Naive thymus-derived CD8-positive, alpha-beta T cell (primary cell): ENCODE measurements at regions not wholly inside any gene's neighbourhood (a gene's known extent, or its start where the extent isn't known, plus 50 kb on each side); places are given as distances from the start of the nearest gene placed in this dataset.

Source experiments
- ATAC-seq, 2 donors: fragments of 150-1000 bp; cut with Tn5 transposase in 1 of 2; sonication (Bioruptor Pico), chemical (Tn5 transposase) in 1 of 2; 1 replicate in 1 of 2; 2 replicates in 1 of 2; pipeline ENCODE4 v1.10.0; 2021; ENCODE audit warnings: mild to moderate bottlenecking in 2 of 2, moderate library complexity in 2 of 2
- POLR2A ChIA-PET: fragments of 350-600 bp; sonication (Branson Sonifier 250); formaldehyde crosslinking; loops from one replicate; lab custom pipeline; 2021; ENCODE audit warnings: antibody characterized with exemption; lab: Charles Lee
- DNase-seq, 10 donors: peaks; one replicate each; pipeline versions ENCODE4 v3.0.0 to v3.0.0-alpha.2; 2020 to 2022
- H3K27ac Mint-ChIP-seq, 10 donors: one replicate each; pipeline ENCODE4 v1.8.0; 2020 to 2022; ENCODE audit warnings: mild to moderate bottlenecking in 10 of 10, mixed read lengths in 10 of 10, moderate library complexity in 4 of 10, inconsistent platforms in 1 of 10
- H3K27me3 Mint-ChIP-seq, 5 donors: one replicate each; pipeline ENCODE4 v1.8.0; 2021 to 2022; ENCODE audit warnings: mixed read lengths in 5 of 5
- H3K36me3 Mint-ChIP-seq, 3 donors: one replicate each; pipeline ENCODE4 v1.8.0; 2020 to 2022; ENCODE audit warnings: mixed read lengths in 3 of 3, mild to moderate bottlenecking in 2 of 3, inconsistent platforms in 1 of 3
- H3K4me1 Mint-ChIP-seq, 4 donors: one replicate each; pipeline ENCODE4 v1.8.0; 2021 to 2022; ENCODE audit warnings: mixed read lengths in 4 of 4
- H3K4me3 Mint-ChIP-seq, 10 donors: one replicate each; pipeline ENCODE4 v1.8.0; 2020 to 2022; ENCODE audit warnings: mild to moderate bottlenecking in 10 of 10, mixed read lengths in 10 of 10, moderate library complexity in 6 of 10, inconsistent platforms in 1 of 10
- H3K9me3 Mint-ChIP-seq, 9 donors: one replicate each; pipeline ENCODE4 v1.8.0; 2020 to 2022; ENCODE audit warnings: mixed read lengths in 9 of 9, mild to moderate bottlenecking in 3 of 9, inconsistent platforms in 1 of 9, moderate library complexity in 1 of 9

DNA sequence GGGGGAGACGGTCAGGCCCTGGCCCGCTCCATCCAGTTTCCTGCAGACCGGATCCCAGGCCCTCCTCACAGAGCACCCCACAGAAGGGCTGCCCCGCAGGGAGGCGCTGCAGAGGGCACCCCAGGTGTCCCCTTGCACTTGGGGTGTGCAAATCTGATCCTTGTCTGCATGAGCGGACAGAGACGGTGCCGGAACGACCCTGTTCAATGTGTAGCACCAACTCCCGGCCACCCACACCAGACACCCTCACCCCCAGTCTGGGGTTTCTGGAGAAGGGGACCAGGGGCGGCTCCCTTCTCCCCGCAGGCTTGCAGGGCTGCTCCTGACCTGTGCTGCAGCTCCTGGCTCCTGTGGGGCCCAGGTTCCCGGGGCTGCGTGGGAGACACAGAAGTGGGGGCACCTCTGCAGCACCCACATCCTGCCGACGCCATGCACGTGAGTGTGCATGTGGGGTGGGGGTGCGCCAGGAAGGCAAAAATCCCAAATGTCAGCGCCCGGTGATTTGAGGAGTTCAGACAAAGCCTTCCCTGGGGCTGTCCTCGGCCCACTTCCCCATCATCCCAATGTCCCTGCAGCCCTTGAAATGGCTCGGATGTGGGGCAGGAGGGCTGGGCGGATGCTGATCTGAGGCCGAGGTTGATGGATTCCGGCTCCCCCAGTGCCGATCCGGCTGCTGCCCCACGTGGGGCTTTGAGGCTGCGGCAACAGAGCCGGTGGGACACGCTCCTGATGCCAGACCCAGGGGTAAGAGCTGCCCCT is 85.3 kb upstream of the BHLHE23 start:
- no peak overlapping the region for H3K27ac Mint-ChIP-seq
- no peaks in the 10 kb centered on the region for H3K9me3 Mint-ChIP-seq
- H3K36me3 Mint-ChIP-seq = no peaks in the 10 kb centered on the region
- H3K4me3 Mint-ChIP-seq = peak overlapping the region in 2 of 10 donors; percentile 12 to 19
- POLR2A ChIA-PET = interaction anchor here (0.7 kb wide), 1 partner anchor 1015 kb away, joined by 3 read pairs; the partner anchor contains the start of gene NPBWR2
- H3K4me1 Mint-ChIP-seq = peaks cover 0 to 13% (median 0%) of the 10 kb centered on the region in 4 donors
- ATAC-seq (no peak), DNase-seq (peak in 3 of 10 donors; percentile 14 to 57 (median 35))
- H3K27me3 Mint-ChIP-seq = peaks cover 3 to 30% (median 11%) of the 10 kb centered on the region in 5 donors

DNA sequence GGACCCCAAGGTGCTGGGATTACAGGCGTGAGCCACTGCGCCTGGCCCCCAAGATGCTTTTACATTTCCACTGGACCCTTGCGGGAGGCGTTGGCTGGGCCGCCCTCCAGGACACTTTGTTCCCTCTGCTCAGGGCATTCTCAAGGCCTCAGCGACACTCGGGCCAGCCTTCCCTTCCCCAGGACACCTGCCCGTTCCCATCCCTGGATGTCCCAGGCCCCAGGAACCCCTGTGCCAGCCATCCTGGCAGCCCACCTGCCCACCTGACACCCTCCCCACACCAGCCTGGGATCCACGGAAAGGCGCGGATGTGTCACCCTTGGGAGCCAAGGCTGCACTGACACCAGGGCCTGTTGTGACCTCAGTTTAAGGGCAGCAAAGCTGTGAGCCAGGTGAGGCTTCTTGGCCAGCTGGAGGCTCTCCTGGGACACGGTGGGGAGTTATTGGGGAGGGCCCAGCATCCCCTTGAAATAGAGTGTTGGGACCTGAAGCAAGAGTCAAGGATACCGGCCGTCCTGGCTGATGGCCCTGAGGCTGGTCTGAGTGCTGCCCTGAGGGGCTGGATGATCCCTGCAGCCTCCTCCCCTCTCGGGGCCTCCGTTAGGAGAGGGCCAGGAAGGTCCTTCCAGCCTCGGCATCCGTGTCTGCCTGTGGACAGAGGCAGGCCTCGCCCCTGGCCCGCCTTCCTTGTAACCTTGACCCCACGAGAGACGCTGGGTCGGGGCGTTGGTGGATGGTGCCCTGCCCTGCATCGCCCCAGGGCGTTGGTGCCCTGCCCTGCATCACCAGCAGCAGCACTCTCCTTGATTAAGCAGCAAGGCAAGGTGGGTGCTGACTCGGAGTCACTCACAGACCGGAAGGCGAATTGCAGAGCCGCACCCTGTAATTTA is 84.2 kb upstream of the BHLHE23 start:
- H3K9me3 Mint-ChIP-seq = no peaks in the 10 kb centered on the region
- no peaks in the 10 kb centered on the region for H3K36me3 Mint-ChIP-seq
- H3K4me1 Mint-ChIP-seq = peaks cover 0 to 13% (median 0%) of the 10 kb centered on the region in 4 donors
- H3K4me3 Mint-ChIP-seq = peak overlapping the region in 1 of 10 donors; percentile 47
- no peak for ATAC-seq
- H3K27me3 Mint-ChIP-seq = peaks cover 3 to 40% (median 17%) of the 10 kb centered on the region in 5 donors
- H3K27ac Mint-ChIP-seq = peak overlapping the region in 2 of 10 donors; percentile 41 to 59
- POLR2A ChIA-PET = interaction anchor here (0.7 to 0.8 kb wide), 2 partner anchors 61 to 1017 kb away, joined by 3 read pairs; partner anchors contain the start of gene NPBWR2
- DNase-seq = peak in 2 of 10 donors; percentile 13 to 48

DNA sequence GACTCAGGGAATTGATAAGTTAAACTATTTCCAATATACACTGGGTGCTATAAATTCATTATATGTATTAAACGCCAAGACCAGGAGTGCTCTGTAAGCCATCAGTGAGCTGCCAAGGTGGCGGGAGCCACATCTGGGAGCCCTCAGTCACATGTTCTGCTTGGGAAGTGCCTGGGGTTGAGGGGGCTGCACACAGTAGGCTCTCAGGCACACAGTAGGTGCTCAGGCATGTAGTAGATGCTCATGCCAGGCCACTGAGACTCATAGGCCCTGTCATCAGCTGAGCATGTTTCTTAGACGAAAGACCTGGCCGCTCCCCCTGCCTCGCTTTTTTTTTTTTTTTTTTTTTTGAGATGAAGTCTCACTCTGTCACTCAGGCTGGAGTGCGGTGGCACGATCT is 83.3 kb upstream of the BHLHE23 start:
- H3K36me3 Mint-ChIP-seq = no peaks in the 10 kb centered on the region
- H3K27me3 Mint-ChIP-seq = peaks cover 7 to 45% (median 20%) of the 10 kb centered on the region in 5 donors
- POLR2A ChIA-PET = no interaction called here
- no peak for DNase-seq
- no peak overlapping the region for H3K27ac Mint-ChIP-seq
- no peak overlapping the region for H3K4me3 Mint-ChIP-seq
- H3K4me1 Mint-ChIP-seq = peaks cover 0 to 13% (median 0%) of the 10 kb centered on the region in 4 donors
- no peaks in the 10 kb centered on the region for H3K9me3 Mint-ChIP-seq
- no peak for ATAC-seq

DNA sequence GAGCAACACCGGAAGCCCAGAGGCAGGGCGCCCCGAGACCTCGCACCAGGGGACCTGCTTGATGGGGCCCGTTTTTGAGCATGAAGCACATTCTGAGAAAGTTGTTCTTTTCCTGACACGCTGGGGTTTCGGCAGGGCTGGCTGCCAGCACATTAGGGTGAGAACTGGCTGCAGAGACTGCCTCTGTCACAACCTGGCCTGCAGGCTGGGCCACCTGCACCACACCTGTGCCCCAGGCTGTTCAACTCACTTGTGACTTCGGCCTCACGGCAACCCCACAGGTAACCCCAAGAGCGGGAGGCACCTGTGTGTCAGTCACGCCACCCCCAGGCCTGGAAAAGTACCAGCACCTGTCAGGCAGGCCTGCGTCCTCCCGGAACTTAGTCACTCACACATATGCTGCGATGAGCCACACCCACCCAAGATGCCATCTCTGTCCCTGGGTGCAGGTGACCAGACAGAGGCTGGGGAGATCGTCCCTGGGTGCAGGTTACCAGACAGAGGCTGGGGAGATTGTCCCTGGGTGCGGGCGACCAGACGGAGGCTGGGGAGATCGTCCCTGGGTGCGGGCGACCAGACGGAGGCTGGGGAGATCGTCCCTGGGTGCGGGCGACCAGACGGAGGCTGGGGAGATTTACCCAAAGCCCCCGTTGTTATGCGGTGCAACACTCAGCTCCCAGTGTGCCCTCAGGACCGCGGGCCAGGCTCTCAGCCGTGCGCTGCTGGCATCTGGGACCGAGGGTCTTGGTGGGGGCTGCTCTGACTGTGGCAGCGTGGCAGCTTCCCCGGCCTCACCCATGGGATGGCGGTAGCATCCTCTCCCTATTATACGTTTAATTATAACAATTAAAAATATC is 82.5 kb upstream of the BHLHE23 start:
- Mint-ChIP-seq H3K4me3 (no peak overlapping the region), H3K27ac (no peak overlapping the region)

DNA sequence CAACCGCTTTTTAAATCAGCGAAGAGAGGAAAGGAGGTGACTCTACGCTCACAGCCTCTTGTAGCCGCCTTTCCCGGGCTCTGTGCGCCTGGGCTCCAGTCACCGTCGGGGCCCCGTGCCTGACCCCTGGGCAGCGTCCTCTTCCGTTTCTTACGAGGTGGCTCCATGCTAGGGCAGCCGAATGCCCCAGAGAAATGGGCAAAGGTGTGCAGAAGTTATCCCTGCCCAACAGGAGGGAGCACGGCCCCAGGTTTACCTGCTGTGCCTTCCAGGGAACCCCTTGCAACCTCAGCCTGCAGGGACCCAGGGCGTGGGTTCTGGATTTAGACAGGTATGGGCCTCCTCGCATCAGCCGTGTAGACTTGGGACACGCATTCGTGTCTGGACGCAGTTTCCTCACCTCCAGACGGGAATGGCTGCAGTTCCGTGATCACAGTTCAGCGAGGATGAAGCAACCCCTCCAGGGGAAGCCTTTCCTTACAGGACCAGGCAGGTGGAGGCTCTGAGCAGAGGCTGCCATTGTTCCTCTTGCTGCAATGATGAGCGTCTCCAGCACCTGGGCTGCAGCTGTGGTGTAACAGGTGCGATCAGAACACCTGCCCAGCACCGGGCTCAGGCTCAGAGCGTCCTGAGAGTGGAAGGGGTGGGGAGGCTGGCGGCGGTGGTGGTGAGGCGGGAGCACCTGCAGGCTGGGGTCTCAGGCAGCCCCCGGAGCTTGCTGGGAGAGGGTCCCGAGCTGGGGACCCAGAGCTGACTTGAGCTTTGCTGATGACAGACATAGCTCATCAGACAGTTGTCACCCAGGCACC is 81.3 kb upstream of the BHLHE23 start:
- POLR2A ChIA-PET = no interaction called here
- peaks cover 0 to 11% (median 0%) of the 10 kb centered on the region in 4 donors for H3K4me1 Mint-ChIP-seq
- DNase-seq = peak in 2 of 10 donors; percentile 15 to 40

More for the DNA sequence above, 82.5 kb upstream of the BHLHE23 start:
- ATAC-seq (no peak), DNase-seq (peak in 2 of 10 donors; percentile 13 to 38)
- Mint-ChIP-seq H3K36me3 (no peaks in the 10 kb centered on the region), H3K4me1 (peaks cover 0 to 11% (median 0%) of the 10 kb centered on the region in 4 donors), H3K9me3 (no peaks in the 10 kb centered on the region), H3K27me3 (peaks cover 7 to 44% (median 20%) of the 10 kb centered on the region in 5 donors)
- POLR2A ChIA-PET = no interaction called here

DNA sequence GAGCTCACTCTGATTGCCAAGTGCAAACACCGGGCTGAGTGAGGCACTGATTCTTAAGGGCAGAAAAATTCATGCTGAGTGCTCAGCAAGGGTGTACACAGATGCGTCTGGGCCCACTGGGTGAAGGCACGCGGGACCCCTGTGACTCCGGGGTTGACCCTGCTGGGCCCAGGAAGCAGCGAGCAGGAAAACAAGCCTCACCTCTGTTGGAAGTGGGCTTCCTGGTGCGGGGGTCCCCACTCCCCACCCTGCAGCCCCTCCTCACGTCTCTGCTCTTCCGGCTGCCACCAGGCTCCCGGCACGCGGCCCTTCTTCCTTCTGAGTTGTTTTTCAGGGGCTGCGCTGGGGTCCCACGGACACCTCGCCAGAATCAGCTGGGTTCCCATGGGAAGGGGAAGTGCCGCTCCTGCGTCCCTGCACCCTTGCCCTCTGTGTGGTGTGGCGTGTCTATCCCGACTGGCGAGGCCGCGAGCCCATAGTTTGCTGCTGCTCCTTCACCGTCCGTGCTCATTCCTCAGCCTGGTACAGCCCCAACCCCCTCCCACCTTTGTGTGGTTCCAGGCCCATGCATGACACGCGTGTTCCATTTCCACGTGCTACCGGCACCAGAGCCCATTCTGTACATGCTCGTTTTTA is 80.6 kb upstream of the BHLHE23 start:
- Mint-ChIP-seq H3K27me3 (peaks cover 9 to 50% (median 24%) of the 10 kb centered on the region in 5 donors), H3K4me1 (peaks cover 0 to 9% (median 0%) of the 10 kb centered on the region in 4 donors), H3K4me3 (no peak overlapping the region), H3K27ac (no peak overlapping the region), H3K36me3 (no peaks in the 10 kb centered on the region), H3K9me3 (no peaks in the 10 kb centered on the region)
- DNase-seq (peak in 1 of 10 donors; percentile 4), ATAC-seq (no peak)
- POLR2A ChIA-PET = no interaction called here

More for the DNA sequence above, 81.3 kb upstream of the BHLHE23 start:
- H3K27ac Mint-ChIP-seq = no peak overlapping the region
- ATAC-seq = no peak
- no peaks in the 10 kb centered on the region for H3K9me3 Mint-ChIP-seq
- H3K4me3 Mint-ChIP-seq = no peak overlapping the region
- no peaks in the 10 kb centered on the region for H3K36me3 Mint-ChIP-seq
- peaks cover 7 to 44% (median 20%) of the 10 kb centered on the region in 5 donors for H3K27me3 Mint-ChIP-seq

DNA sequence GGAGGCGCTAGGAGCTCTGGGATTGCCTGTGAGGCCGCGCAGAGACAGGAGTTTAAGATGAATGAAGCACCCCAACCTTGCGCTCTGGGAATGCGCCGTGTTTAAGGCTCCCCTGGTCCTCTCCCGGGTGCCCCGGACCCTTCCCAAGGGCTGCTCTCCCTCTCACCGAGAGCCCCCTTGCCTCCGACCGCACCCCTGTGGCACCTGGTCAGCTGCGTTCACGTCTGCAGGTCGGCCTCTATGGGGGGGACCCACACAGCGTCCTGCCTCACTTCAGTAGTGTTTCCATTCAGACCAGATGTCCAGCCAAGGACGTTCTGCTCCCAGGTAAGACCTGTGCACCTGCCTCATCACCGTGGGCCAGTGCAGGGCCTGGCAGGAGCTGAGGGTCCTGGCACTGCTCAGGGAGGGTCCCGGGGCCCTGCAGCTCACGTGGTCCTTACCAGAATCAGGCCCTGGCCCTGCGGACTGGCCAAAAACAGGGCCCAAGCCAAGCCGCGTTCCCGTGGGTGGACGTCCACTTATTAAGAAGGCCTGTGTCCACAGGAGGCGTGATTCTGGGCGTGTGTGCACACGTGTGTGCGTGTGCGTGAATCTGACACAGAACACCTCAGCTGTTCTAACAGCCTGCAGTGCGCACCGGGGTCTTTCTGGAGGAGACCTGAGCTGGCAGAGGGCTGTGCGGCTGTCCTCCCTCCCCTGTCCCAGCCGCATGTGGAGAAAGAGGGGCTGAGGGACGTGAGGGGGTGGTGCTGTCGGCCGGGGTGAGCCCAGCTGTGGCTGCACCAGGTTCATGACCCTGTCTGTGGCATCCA is 79.9 kb upstream of the BHLHE23 start:
- H3K27me3 Mint-ChIP-seq = peaks cover 9 to 56% (median 28%) of the 10 kb centered on the region in 5 donors
- H3K9me3 Mint-ChIP-seq = no peaks in the 10 kb centered on the region
- peaks cover 0 to 5% (median 0%) of the 10 kb centered on the region in 4 donors for H3K4me1 Mint-ChIP-seq
- H3K4me3 Mint-ChIP-seq = no peak overlapping the region
- H3K27ac Mint-ChIP-seq = no peak overlapping the region
- DNase-seq = peak in 2 of 10 donors; percentile 12 to 54
- ATAC-seq = no peak
- POLR2A ChIA-PET = no interaction called here
- no peaks in the 10 kb centered on the region for H3K36me3 Mint-ChIP-seq

DNA sequence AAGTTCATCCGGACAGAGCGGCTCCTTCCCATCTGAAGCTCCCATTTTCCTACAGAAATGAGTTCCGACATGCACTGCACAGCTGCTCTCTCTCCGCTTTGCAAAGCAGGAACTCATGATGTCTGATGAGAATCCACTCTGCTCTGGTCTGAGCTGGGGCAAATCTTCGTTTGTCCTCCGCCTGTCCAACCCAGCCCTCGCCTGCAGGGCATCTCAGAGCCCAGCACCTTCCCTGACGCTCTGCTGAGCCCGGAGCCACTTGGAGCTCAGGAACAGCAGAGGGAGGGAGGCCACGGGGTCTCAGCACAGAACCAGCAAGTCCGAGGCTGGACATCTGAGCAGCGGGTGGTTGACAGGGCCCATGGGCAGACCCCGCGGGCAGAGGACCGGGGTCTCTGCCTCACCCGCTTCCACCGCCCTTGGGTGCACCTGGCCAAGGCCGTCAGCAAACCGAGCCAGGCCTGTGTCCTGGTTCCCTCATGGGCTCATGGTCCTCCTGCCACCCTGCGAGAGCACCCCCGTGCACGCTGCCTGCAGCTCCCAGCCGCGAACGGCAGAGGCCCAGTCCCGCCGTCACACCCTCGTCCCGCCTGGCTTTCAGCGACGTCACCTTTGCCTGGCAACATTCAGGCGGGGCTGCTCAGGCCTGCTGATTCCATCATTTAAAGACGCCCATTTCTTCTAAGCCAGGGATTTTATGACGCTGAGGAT is 78.5 kb upstream of the BHLHE23 start:
- no peak overlapping the region for H3K4me3 Mint-ChIP-seq
- H3K27me3 Mint-ChIP-seq = peaks cover 9 to 63% (median 32%) of the 10 kb centered on the region in 5 donors
- H3K27ac Mint-ChIP-seq = no peak overlapping the region
- H3K36me3 Mint-ChIP-seq = no peaks in the 10 kb centered on the region
- peaks cover 0 to 5% (median 0%) of the 10 kb centered on the region in 9 donors for H3K9me3 Mint-ChIP-seq
- POLR2A ChIA-PET = no interaction called here
- DNase-seq = peak in 1 of 10 donors; percentile 43
- H3K4me1 Mint-ChIP-seq = no peaks in the 10 kb centered on the region
- no peak for ATAC-seq

DNA sequence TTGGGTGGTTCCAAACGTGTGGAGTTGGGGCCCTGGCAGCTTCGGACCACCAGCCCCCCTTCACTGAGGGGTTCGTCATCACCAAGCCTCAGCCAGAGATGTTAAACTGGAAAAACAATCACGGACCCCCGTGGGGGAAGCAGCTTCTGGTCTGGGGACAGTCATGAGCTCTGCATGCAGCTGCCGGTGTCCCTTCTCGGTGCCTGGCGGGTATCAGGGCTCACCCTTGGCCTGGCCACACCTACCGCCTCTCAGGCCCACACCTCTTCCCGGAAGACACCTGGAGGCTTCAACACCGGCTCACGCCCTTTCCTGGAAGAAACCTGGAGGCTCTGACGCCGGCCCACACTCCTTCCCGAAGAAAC is 77.8 kb upstream of the BHLHE23 start:
- POLR2A ChIA-PET = no interaction called here
- H3K36me3 Mint-ChIP-seq = peaks cover 0 to 7% (median 0%) of the 10 kb centered on the region in 3 donors
- ATAC-seq (no peak), DNase-seq (peak in 1 of 10 donors; percentile 55)
- peaks cover 11 to 65% (median 32%) of the 10 kb centered on the region in 5 donors for H3K27me3 Mint-ChIP-seq
- H3K27ac Mint-ChIP-seq = no peak overlapping the region
- H3K9me3 Mint-ChIP-seq = peaks cover 0 to 9% (median 3%) of the 10 kb centered on the region in 9 donors
- no peaks in the 10 kb centered on the region for H3K4me1 Mint-ChIP-seq
- H3K4me3 Mint-ChIP-seq = no peak overlapping the region
